ENCODE measurements at regions not wholly inside any gene's neighbourhood (a gene's known extent, or its start where the extent isn't known, plus 50 kb on each side); places are given as distances from the start of the nearest gene placed in this dataset.
"Not testable (repeated sequence)": the region's sequence is repeated elsewhere in the genome, so short reads cannot be mapped to it uniquely, and the experiment has no call there.

DNA sequence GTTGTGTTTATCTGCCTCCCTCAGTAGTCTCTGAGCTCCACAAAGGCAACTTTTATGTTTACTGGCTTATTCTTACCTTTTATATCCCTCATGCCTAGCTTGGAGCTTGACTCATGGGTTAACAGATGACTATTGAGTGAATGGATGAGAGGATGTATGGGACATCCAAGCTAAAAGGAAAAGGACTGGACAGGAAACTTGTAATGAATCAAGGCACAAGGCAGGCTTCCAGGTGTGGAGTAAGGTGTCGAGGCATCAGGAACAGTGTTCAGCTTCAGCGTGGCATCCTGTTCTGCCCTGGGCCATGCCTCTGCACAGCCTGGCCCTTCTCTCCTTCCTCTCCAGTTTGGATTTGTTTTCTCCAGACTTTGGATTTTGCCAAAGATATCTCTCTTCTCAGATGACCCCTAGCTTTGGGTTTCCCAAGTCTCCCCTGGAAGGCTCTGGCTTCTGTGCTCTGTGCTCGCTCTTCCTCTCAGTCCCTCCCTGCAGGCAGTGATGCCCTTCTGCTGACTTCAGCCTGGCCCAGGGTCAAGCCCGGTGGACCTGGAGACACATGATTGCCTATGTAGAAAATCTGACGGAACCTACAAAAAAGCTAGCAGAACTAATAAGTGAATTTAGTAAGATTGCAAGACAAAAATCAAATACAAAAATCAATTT is 367.3 kb downstream of the CXCL12 start:
- no peak for DNase-seq

DNA sequence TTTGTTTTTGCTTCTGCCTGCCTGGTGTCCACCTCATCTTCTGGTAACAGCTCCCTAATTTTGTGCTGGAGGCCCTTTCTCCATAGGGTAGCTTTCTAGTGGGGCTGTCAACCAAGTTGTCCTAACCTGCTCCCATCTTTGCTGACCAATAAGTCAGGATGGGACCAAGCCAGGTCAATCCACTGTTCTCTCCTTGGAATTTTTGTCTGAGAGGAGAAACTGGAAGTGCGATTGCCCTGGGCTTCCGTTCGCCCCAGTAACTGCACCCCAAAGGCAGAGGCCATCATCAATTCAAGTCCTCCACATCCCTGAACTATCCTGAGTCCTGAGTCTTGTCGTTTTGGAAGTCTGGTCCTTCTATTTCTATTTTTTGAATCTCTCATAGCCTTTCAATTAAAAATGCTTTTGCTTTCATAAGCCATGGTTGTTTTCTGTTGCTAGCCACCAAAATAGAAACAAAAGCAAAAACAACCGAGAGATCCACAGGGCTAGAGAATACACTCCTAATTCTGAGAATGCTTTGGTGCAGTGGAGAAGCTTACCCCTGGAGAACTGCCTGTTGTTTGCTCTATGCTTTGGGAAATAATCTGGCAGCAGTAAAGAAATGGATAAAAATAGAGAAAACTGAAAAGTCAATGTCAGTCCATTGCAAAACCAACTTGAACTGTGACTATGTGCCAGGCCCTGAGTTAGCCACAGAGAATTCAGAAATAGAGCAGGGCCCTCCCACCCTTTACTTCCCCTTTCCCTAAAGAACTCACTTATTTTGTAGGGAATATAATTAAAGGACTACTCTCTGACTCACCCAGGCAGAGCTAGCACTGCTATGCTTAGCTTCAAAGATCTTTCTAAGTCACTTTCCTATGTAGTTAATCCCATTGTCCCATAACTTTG is 368.1 kb downstream of the CXCL12 start:
- no peak for DNase-seq

DNA sequence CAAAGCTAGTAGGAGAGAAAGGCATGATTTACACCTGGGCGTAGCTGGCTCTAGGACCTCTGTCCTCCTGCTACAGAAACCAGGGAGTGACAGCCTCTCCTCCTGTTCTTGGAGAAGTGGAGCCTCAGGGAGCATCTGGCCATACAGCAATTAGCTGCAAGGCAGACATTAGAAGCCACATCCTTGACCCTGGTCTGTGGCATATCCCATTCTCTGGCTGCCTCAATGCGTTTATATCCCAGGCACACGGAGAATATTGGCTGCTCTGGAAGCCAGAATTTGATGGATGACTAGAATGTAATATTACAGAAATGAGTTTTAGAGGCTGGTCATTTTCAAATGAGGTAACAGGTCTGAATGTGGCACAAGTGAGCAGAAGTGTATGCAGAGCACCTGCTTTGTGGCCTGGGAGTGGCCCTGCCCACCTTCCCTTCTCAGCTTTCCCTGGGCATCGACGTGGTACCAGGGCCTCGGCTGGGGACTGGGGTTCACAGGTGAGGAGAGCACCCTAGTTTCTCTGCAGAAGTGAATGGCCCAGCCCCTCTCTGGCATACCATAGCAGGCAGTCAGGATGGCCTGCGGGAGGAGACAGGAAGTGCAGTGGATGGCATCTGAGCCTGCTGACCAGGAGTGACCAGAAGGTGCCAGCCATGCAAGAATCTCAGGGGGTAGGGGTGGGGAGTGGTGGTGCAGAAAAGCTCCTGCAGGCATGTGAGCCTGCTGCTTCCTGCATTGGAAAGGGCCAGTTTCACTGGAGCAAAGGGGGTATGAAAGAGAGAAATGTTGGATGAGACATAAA is 367.2 kb upstream of the ZNF32 start:
- DNase-seq, result no peak

GRCh38 chr10:44014644-44015250 is 366.1 kb upstream of the ZNF32 start:
- no peak for DNase-seq

GRCh38 chr10:44013981-44014380 is 365.3 kb upstream of the ZNF32 start:
- DNase-seq, result no peak

GRCh38 chr10:44012921-44013320 is 364.2 kb upstream of the ZNF32 start:
- DNase-seq, result no peak

GRCh38 chr10:44011603-44011981 is 362.9 kb upstream of the ZNF32 start:
- DNase-seq, result no peak

GRCh38 chr10:44010873-44011602 is 362.4 kb upstream of the ZNF32 start:
- DNase-seq, result no peak

DNA sequence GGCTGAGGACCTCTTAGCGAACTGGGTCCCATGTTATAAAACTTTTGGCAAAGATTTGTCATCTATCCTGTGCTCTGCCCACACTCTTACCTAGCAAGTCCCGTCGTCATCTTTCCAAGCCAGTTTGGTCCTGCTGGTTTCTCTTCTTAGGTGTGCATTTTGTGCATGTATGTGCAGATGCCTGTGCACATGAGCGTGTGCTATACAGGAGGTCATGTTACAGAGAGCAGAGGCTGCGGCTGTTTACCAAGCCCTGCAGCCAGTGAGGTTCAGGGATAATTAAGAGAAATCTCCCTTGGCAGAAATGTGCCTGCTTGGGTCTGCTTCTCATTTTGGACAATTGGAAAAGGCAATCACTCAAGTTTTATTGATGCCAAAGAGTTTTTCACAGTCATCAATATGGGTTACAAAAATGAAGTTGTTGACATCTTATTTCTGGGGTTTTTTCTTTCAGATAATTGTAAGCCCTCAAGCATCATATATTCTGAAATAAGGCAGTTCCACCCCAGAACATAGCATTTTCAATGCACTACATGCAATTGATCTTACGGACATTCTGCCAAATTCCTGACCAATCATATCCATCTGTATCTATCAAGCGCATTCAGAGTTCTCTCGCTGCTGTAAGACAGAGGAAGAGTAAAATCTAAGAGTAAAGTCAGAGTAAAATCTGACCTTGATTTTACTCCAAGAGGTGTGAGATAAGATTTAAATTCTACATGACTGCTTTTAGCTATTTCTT is 361.4 kb upstream of the ZNF32 start:
- DNase-seq, result no peak

DNA sequence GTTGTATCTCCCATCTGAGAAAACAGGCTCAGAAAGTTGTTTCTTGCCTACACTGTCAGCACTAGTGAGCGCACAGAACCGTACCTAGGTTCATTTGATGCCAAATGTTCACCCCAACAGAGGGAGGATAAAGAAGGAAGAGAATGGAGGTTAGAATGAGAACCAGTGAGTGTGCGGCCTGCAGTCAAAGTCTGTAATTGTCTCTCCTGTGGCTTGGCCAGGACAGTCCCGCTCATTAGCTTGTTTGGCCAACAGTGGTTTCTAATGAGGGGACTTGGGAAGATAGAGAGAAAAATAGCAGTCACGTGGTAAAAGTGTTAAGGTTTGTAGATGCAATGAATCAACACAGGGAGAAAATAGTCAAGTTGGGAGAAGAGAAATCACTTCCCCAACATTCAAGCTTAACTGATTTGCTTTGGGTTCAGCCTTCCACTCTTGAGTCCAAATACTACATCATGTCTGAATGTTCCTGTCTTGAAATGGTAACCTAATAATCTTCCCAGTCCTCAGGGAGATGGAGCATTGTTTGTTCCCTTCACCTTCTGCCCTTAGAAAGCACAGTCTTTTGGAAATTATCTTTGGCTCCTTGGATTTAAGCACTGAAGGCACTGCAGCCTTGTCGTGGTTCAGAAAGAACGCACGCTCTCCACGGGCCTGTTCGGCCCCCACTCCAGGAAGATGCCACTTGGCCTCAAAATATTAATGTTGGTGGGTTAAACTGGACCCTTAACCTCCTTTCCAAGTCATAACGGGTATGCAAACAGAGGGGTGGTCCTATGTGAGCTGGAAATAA is 360.4 kb upstream of the ZNF32 start:
- DNase-seq, result no peak

DNA sequence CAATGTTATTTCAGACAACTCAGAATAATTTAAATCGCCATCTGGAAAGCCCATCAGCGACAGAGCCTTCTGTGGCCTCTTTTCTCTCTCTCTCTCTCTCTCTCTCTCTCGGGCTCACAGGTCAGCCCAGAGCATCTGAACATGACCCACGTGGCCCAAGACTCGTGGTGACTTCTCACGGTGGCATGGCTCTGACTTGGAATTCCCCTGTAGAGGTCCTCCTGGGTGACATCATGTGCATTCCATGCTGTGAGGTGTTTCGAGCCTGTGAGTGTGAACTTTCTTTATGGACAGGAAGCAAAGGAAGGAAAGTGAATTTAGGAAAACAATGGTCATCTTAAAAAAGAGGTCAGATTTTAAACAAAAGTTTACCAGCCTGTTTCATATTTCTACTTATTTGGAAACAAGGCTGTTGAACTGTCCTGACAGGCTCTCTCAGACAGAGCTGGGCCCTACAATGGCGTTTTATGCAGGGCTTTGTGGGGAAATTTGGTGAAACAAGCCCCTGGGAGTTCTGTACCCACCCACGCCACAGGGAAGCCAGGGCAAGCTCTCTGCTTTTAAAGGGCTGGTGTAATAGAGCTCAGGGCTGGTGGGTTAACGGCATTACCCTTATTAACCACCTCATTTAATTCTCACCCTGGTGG is 359.7 kb upstream of the ZNF32 start:
- no peak for DNase-seq

DNA sequence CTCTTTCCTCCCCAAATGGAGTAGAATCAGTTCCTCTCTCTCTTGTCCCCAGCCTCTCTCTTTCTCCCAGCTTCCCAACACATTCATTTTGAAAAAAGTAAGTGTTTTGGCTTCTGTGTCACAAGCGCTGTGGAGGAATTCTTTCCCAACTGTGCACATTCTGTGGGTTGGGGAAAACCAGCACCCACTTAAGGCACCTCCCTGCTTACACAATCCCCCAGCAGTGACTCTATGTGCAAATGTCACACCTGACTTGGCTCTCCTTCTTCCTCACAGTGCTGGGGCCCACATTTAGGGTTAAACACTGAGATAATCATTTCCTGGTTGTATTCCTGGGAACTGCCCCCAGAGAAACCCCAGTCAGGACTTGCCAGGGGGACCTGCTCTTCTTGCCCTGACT is 358.1 kb upstream of the ZNF32 start:
- no peak for DNase-seq

DNA sequence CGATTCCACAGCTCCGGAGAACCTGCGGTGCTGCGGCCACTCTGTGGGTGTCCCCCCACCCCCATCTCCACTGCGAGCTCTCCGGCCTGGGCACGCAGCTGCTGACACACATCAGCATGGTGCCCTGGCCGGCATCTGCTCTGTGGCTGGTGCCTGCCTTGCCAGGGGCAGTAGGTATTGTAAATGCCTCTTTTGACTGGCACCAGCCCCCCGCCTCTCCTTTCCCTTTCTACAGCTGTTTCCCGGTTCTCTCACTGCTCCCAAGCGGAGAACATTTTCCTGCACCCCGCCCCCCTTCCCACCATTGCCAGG is 357.1 kb upstream of the ZNF32 start:
- no peak for DNase-seq

GRCh38 chr10:44004913-44005787 is 356.5 kb upstream of the ZNF32 start:
- DNase-seq, result no peak

GRCh38 chr10:43998021-43998809 is 349.5 kb upstream of the ZNF32 start:
- no peak for DNase-seq

- no peak for DNase-seq
Measured at GRCh38 chr10:43997330-43997729, 348.6 kb upstream of the ZNF32 start.

DNA sequence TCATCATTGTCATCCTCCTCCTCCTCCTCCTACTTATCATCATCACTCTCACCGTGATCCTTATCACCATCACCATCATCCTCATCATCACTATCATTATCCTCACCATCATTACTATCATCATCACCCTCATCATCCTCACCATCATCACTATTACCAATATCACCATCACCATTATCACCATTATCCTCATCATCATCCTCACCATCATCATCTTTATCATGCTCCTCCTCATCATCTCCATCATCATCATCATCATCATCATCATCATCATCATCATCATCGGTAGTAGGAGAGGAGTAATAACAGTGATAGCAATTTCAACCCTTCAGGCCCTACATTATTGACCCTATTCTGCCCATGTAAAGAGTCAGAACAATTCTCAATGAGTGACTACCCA is 345.9 kb upstream of the ZNF32 start:
- DNase-seq, result no peak

DNA sequence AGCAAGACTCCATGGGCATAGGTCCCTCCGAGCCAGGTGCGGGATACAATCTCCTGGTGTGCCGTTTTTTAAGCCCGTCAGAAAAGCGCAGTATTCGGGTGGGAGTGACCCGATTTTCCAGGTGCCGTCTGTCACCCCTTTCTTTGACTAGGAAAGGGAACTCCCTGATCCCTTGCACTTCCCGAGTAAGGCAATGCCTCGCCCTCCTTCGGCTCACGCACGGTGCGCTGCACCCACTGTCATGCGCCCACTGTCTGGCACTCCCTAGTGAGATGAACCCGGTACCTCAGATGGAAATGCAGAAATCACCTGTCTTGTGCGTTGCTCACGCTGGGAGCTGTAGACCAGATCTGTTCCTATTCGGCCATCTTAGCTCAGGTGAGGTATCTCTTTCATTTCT is 344.1 kb upstream of the ZNF32 start:
- DNase-seq, result not testable (repeated sequence)

GRCh38 chr10:43986374-43986773 is 337.7 kb upstream of the ZNF32 start:
- DNase-seq, result no peak
